Superior temporal gyrus (tissue), 1 donor: ENCODE measurements at regions not wholly inside any gene's neighbourhood (a gene's known extent, or its start where the extent isn't known, plus 50 kb on each side); places are given as distances from the start of the nearest gene placed in this dataset.
"Not testable (repeated sequence)": the region's sequence is repeated elsewhere in the genome, so short reads cannot be mapped to it uniquely, and the experiment has no call there.

Experiments
- DNase-seq: peaks from one replicate; pipeline ENCODE4 v3.0.0-alpha.2; 2016; ENCODE audit errors: extremely low spot score

DNA sequence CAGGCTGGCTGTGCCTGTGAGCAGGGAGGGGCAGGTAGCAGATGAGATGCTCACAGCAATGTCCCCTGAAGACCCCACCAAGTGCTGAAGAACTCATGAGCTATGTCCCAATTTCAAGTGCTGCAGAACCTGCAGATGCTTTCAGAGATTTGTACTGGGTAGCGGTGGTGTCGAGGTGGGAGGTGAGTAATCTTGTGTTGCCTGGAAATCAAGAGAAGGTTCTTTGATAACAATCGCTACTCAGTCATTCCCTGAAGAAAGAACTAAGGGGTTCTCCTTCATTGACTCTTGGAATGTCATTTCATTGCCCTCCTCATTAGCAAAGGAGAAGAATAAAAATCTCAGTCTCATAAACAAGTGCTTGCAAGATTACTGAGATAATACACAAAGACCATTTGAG lies 246.4 kb downstream of the EMX2 start:
- DNase-seq: no peak

DNA sequence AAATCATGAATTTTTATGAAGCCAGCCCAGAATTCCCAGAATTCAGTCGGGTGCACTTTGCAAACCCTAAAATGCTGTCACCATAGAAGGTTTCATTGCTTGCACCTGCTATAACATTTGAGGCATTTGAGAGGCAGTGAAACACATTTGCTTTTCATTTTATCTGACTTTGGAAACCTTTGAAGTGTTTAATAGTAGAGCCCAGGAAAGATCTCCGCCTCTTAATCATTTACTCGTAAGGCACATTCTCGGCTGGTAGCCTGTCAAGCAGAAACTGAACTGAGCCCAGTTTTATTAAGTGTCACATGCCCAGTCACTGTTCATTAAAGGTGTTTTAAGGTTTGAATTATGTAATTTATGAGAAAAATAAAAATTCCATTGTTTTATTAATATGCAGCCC lies 247.6 kb downstream of the EMX2 start:
- DNase-seq: no peak

DNA sequence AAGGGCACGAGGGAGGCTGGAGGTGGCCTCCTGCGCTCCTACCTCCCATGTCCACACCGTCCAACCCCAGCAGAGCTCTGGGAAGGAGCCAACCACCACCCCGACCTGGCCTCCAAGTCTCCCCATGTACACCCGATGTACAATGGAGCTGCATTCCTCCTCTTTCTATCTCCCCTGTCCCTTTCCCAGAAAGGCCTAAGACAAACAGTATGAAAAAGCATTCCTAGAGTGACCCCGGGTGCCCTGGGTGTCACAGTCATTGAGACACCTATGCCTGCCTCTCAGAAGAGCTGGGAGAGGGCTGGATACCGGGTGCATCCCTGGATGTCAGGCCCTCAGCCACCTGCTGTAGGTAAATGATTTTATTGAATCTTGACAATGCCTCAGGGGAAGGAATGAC lies 248.1 kb downstream of the EMX2 start:
- no peak for DNase-seq

DNA sequence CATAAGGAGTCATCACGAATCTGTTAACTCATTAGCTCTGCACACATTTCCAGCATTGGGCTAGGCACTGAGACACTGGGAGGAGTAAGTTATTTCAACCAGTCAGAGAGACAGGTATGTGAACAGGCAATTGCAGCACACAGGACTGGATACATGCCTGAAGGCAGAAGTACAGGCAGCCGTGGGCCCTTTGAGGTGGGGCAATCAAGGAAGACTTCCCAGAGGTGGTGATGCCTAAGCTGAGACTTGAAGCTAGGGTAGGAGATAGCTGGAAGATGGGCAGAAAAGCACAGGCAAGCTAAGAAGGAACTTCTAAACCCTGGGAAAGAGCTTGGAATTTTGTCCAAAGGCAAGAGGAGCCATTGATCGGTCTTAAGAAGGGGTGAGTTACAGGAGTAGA lies 249.7 kb downstream of the EMX2 start:
- no peak for DNase-seq

DNA sequence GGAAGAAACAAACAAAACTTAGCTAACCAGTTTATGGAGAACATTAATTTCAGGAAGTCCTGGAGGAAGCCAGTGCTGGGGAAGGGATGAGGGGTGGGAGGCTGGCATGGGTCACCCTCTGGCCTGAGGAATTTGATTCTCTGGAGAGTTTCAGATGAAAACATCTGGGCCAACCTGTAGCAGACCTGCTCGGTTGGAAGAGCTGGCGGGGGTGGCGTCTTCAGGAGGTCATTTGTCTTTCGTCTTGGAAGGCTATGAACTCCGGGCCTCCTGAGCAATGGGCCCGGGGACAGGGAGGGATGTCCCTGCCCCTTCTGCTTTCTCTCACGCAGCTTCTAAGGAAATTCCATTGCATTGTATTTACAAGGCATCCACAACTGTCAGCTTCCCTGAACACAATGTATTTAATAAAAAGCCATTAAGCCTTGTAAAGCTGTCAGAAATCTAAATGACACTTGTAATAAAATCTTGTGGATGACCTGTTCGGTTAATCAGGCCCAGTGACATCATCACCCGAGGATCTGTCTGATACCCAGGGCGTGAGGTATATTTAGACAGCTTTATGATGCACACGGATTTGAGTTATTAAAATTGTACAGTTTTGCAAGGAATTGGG lies 250.5 kb downstream of the RAB11FIP2 start:
- no peak for DNase-seq

DNA sequence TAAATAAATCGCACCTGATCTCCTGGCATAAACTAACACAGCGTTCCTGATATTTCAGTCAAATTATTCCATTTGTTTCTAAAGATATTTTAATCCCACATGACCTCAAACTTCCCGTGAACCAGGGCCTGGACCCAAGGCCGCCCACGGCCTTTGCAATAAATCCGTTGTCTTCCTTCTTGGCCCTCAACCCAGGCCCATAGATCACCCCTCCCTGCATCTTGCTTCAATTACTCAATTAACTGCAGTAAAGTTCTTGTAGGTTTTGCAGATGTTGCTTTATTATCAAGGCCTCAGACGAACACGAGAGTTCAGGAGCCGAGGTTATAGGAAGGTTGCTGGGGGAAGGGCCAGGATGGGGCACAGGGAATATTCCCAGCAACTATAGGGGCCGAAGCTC lies 249.4 kb downstream of the RAB11FIP2 start:
- DNase-seq: no peak

DNA sequence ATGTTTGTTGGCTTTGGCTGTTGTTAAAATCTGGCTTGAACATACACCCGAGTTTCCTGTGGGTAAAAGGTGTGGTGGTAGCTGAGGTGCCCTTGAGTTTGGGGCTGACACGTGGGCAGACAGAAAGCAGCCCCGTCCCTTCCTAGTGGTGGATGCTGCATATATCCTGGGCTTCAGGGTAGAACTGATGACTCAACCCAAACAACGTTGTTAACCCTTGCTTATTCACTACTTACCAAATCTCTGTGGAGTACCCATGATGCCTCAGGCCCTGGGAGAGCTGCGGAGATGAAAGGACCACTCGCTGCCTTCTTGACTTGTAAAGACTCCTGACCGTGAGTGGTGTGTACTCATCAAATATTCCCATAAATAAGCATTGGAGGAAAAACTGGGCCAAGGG lies 245.1 kb downstream of the RAB11FIP2 start:
- no peak for DNase-seq

DNA sequence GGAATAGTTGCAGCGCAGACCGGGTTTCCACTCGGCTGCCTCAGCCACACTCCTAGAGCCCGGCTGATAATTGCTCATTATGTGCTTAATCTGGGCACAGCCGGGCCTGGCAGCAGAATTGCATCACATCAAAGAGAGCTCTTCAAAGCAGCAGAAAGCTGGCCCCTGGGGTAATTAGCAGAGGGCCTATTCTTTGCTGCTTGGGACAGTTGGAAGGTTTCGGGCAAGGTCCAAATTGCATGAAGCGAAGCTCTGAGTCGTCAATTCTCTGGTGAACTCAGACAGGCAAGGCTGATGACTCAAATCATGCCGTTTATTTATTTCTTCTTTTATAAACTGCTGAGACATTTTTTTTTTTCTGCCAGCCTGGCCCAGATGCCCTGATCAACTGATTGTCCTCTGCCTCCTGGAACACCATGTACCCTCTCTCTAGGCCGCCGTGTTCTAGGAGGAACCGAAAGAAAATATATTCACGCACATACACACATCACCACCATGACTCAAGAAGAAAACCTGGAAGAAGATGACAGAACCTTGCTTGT lies 242.2 kb downstream of the RAB11FIP2 start:
- DNase-seq: peak; percentile 68

DNA sequence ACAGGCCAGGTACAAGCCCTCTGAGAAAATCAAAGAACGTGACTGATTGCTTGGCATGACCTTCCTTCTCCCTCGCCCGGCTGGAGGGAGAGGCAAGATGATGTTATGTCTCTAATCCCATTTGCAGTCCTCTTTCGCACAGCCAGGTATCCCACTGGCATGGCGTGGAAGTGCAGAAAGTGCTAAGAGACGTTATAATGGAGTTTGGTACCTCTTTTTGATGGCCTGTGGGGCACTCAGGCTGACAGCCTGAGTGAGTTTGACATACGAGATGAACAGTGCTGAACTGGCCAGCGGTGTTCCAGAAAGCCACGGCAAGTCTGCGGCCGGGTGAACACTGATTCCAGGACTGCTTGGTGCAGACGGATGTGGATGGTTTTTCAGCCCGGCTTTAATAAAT lies 241.6 kb downstream of the RAB11FIP2 start:
- DNase-seq: no peak

DNA sequence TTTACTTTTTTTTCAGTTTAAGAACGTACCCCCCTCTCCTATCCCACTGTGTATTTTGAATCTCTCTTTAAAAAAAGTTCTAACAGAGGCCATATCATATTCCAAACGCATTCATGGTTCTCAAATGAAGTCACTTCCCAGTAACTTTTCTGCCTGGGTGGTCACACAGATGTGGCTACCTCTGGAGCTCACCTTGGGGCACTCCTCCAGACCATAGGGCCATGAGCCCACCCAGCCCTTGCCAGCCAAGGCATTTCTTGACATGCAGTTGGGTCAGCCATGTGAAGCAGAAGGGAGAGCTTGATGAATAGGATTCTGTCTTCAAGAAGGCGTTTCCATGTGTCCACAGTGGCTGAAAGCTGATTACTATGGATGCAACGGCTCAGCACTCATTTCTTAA lies 239.3 kb downstream of the RAB11FIP2 start:
- DNase-seq: no peak

DNA sequence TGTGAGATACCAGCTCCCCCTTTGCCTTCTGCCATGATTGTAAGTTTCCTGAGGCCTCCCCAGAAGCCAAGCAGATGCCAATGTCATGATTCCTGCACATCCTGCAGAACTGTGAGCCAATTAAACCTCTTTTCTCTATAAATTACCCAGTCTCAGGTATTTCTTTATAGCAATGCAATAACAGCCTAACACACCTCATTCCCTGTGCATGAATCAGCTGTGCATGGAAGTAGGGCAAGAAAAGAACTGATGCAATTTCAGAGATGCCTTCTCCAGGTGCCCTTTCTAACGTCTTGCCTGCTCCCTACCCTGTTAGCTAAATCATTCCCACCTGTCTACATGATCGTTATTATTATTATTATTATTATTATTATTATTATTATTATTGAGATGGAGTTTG lies 230.9 kb downstream of the RAB11FIP2 start:
- not testable (repeated sequence) for DNase-seq

DNA sequence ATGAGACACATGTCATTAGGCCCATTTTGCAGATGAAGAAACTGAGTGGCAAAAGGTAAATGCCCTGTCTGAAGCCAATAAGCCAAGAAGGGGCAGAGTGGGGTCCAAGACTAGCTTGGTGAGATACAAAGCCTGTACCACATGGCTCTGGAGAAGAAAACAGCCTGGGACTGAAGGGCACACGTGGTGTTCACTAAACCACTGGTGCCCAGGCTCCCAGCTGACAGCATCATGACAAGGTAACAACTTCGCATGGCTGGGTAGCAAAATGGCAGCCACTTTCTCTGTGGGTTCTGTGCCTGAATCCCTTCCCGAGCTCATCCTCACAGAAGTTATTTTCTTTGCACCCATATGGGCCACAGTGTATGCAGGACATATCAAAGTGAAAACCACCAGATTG lies 229.6 kb downstream of the RAB11FIP2 start:
- DNase-seq: no peak

DNA sequence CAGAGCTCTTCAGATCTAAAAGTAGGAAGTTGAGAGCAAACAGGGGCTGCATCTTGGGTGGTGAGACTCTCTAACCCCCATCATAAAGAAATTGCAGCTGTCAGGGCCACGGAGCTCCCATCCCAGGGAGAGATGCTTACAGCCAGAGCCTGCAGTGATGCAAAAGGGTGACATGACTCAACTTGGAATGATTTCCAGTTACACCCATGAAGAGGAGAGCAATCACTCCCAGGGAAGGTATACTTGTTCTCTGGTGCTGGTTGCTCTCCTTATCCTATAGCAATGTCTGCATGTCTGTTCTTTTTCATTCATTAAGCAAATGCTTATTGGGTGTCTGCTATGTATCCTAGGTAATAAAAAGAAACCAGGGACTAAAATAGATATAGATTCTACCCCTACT lies 228.0 kb downstream of the RAB11FIP2 start:
- no peak for DNase-seq

DNA sequence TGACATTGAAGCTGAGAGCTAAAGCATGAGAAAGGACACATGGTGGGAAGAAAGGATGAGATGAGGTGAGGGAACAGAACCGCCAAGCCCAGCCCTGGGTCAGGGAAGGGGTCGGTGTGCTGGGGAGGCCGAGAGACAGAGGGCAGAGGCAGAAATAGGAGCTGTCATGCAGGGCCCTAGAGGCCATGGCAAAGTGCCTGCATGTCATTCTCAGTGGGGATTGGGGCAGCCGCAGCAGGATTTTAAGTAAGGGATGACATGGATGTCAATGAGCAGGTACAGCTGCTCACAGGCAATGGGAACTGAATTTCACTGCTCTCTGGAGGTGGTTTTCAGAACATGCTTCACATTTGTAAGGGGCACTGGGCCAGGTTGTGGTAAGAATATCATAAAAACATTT lies 227.4 kb downstream of the RAB11FIP2 start:
- DNase-seq: no peak

DNA sequence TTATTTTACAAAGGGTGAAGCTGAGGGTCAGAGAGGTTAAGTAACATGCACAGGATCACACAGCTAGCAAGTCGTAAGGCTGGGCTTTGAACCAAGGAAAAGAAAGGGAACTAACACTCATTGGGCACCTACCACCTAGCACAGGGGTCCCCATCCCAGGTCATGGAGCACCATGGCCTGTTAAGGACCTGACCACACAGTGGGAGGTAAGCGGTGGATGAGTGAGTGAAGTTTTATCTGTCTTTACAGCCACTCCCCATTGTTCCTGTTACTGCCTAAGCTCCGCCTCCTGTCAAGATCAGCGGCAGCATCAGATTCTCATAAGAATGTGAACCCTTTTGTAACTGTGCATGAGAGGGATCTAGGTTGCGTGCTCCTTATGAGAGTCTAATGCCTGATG lies 222.8 kb downstream of the RAB11FIP2 start:
- DNase-seq: no peak

DNA sequence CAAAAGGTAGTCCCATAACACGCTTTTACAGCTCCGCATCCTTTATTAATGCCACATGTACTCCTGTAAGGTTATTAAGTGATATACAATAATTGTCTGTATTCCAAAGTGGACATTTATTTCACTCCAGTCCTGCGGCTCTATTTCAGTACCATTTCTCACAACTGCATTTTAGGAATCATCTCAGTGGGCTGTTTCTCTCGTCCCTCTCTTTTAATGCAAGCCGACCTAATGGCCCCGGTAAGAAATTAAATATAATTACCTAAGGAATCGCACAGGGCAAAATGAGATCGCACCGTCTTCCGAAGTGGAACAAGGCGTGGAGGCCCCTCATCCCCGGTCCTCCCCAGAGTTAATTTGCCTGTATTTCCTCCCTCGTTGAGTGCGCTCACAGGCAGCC lies 216.5 kb downstream of the RAB11FIP2 start:
- DNase-seq: no peak

DNA sequence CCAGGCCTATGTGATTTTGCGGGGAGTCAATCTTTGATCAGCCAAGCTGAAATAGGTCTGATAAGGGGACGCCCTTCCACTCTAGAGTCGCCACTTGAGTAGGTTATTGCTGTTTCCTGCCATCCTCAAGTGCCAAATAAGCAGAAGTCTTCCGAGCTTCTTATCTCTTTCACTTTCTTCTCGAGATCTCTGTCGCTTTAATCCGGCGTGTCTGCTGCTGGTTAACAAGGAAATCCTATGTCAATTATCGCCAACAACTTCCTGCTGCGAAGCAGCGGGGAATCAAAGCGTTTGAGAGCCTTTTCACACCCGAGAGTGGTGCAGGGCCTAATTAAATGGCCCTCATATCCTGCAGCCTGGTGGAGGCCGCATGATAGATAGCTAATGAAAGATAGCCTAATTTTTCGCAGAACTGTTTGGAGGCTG lies 215.9 kb downstream of the RAB11FIP2 start:
- no peak for DNase-seq

DNA sequence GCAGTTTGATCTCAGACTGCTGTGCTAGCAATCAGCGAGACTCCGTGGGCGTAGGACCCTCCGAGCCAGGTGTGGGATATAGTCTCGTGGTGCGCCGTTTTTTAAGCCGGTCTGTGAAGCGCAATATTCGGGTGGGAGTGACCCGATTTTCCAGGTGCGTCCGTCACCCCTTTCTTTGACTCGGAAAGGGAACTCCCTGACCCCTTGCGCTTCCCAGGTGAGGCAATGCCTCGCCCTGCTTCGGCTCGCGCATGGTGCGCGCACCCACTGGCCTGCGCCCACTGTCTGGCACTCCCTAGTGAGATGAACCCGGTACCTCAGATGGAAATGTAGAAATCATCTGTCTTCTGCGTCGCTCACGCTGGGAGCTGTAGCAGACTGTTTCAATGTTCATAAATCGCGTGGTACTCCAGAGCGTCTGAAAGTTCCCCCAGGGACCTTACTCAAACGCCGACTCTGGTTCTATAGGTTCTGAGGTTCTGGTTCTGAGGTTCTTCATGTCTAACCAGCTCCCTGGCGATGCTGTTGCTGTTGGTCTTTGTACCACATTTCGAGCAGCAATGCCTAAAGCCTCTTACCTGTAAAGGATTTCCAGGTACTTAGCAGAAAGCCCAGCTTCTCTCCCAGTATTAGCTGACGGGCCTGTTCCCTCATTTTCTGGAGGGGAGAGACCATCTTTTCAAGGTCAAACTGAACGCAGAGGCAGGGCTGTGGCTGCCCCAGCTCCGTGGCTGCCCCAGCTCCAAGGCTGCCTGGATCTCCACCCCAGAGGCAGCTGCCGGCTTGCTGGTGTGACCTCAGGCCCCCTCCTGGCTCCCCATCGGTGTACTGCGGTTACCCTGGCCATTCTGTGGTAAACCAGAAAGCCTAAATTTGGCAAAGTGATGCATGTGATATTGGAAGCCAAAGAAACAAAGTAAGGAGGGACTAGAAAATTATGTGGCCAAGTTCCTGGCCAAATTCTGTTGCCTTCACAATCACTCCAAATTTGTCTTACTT lies 207.9 kb downstream of the RAB11FIP2 start:
- DNase-seq: not testable (repeated sequence)

DNA sequence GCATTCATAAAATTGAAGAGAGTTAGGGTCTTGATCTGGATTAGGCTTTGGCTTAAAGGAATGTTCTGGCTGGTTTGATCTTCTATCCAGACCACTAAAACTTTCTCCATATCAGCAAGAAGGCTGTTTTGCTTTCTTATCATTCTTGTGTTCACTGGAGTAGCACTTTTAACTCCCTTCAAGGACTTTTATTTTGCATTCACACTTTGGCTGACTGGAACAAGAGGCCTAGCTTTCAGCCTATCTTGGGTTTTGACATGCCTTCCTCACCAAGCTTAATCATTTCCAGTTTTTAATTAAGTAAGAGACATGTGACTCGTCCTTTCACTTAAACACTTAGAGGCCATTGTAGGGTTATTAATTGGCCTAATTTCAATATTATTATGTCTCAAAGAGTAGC lies 190.3 kb downstream of the RAB11FIP2 start:
- not testable (repeated sequence) for DNase-seq

DNA sequence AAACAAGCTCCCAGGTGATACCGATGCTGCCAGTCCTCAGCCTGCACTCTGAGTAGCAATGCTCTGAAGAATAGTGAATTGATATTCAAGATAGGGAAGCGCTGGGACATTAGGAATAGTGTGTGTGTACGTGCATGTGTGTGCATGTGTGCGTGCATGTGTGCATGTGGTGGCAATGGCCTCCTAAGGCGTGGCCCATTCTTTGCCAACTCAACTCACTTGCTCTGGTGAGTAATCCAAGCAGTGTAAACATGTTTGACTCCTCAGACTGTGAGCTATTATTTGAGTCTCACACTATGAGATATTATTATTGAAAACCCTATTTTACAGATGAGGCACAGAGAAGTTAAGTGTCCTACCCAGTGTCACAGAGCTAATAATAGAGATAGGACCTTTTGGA lies 186.6 kb downstream of the RAB11FIP2 start:
- DNase-seq: no peak

DNA sequence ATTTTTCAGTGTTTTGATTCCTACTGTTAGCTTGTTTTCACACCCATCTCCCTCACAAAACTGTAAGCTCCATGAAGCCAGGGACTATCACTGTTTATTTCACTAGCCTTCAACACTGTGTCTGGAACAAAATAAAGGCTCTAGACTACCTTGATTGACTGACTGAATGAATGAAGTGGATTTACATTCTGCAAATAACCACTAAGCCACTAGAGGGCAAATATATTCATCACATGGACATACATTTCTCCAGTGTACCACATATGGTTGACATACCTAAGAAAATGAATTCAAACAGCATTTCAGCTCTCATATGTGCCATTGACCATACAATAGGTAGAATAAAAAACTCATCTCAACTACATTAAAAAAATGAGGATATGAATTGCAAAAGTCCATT lies 185.9 kb downstream of the RAB11FIP2 start:
- no peak for DNase-seq

DNA sequence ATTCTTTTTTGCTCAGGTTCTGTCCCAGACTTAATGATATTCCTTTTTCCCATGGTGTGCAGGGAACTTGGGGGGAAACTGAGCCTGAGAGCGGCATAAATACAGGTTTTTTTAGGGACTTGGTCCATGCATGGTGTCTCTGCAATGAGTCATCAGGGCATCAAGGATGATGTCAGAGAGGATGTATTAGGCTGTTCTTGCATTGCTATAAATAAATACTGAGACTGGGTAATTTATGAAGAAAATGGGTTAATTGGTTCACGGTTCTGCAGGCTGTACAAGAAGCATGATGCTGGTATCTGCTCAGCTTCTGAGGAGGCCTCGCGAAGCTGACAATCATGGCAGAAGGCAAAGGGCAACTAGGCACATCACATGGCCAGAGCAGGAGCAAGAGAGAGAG lies 185.4 kb downstream of the RAB11FIP2 start:
- DNase-seq: no peak

DNA sequence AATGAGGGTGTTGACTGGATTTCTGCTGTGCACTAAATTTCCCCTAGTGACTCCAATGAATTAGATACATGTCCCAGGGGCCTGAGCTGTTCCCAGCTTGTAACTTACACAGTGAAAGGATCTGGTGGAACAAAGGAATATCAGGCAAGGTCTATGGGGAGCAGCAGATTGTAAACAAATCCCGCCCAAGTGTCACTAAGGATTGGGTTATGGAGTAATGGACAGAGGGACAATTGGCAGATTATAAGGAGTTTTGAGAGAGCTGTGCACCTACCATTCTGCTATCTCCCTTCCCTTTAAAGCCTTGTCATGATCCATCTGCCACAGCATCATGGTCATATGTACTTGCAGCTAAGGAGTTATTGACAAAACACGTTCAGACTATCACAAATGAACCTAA lies 183.0 kb downstream of the RAB11FIP2 start:
- no peak for DNase-seq
